ENCODE measurements at regions not wholly inside any gene's neighbourhood (a gene's known extent, or its start where the extent isn't known, plus 50 kb on each side); places are given as distances from the start of the nearest gene placed in this dataset.

DNA sequence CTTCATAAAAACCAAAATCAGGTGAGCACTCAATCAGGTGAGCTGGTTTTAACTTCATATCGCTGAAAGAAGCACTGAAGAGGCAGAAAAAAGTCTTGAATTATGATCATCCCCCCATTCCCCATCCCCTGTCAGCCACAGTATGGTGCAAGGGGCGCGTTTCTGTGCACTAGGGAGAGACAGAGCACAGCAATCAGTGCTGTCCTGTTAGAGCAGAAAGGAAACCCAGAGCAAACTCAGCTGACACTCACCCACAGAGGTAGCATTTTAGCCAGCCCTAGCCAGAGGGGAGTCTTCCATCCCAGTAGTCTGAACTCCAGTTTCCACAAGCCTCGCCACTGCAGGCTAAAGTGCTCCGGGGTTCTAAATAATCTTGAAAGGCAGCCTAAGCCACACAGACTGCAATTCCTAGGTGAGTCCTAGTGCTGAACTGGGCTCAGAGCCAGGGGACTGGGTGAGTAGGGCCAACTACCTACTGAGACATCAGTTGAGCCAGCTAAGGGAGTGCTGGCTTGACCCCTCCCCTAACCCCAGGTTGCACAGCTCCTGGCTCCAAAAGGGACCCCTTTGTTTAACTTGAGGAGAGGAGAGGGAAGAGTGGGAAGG lies 1352.6 kb upstream of the GJE1 start:
- TF ChIP-seq, protein P1, sequence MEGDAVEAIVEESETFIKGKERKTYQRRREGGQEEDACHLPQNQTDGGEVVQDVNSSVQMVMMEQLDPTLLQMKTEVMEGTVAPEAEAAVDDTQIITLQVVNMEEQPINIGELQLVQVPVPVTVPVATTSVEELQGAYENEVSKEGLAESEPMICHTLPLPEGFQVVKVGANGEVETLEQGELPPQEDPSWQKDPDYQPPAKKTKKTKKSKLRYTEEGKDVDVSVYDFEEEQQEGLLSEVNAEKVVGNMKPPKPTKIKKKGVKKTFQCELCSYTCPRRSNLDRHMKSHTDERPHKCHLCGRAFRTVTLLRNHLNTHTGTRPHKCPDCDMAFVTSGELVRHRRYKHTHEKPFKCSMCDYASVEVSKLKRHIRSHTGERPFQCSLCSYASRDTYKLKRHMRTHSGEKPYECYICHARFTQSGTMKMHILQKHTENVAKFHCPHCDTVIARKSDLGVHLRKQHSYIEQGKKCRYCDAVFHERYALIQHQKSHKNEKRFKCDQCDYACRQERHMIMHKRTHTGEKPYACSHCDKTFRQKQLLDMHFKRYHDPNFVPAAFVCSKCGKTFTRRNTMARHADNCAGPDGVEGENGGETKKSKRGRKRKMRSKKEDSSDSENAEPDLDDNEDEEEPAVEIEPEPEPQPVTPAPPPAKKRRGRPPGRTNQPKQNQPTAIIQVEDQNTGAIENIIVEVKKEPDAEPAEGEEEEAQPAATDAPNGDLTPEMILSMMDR (IDR thresholded peaks at IDR 0.05), result no peak
- TF ChIP-seq POLR2A (IDR thresholded peaks at IDR 0.05), result no peak
